ENCODE measurements at regions not wholly inside any gene's neighbourhood (a gene's known extent, or its start where the extent isn't known, plus 50 kb on each side); places are given as distances from the start of the nearest gene placed in this dataset.

- peaks cover 2% of the 10 kb centered on the region for H3K9me3 ChIP-seq (ENCODE audit: low read depth, low read length)
- no peak for TF ChIP-seq CTCF (IDR thresholded peaks at IDR 0.05; ENCODE audit: extremely low read depth, low read depth, low read length)
- H3K4me2 ChIP-seq (ENCODE audit: insufficient read depth, low read length): no peak overlapping the region
- H3K79me2 ChIP-seq (ENCODE audit: insufficient read depth, low read length): no peaks in the 10 kb centered on the region
- no peaks in the 10 kb centered on the region for H3K36me3 ChIP-seq (ENCODE audit: insufficient read depth, low read length)
- no peak overlapping the region for H3K4me3 ChIP-seq (ENCODE audit: insufficient read depth, low read length)
- no peaks in the 10 kb centered on the region for H3K27me3 ChIP-seq (ENCODE audit: insufficient read depth, low read length)
- no peak for DNase-seq (ENCODE audit: insufficient read length, low spot score, missing footprints)
- H4K20me1 ChIP-seq (ENCODE audit: insufficient read depth, low read length): no peaks in the 10 kb centered on the region
- no peak overlapping the region for H2AFZ ChIP-seq (ENCODE audit: low read length)
- H3K27ac ChIP-seq (ENCODE audit: low read depth, low read length): no peak overlapping the region
- H3K4me1 ChIP-seq (ENCODE audit: insufficient read depth, low read length): no peaks in the 10 kb centered on the region
Observed at GRCh38 chr7:109158246-109158645, 588.6 kb downstream of the DNAJB9 start.

- Histone ChIP-seq H3K36me3 (ENCODE audit: insufficient read depth, low read length) (no peaks in the 10 kb centered on the region), H3K4me1 (ENCODE audit: insufficient read depth, low read length) (no peaks in the 10 kb centered on the region), H3K27me3 (ENCODE audit: insufficient read depth, low read length) (no peaks in the 10 kb centered on the region), H4K20me1 (ENCODE audit: insufficient read depth, low read length) (no peaks in the 10 kb centered on the region), H3K4me2 (ENCODE audit: insufficient read depth, low read length) (no peak overlapping the region), H3K79me2 (ENCODE audit: insufficient read depth, low read length) (no peaks in the 10 kb centered on the region), H2AFZ (ENCODE audit: low read length) (no peak overlapping the region), H3K27ac (ENCODE audit: low read depth, low read length) (no peak overlapping the region), H3K4me3 (ENCODE audit: insufficient read depth, low read length) (no peak overlapping the region), H3K9me3 (ENCODE audit: low read depth, low read length) (no peaks in the 10 kb centered on the region)
- DNase-seq (ENCODE audit: insufficient read length, low spot score, missing footprints): no peak
- no peak for TF ChIP-seq CTCF (IDR thresholded peaks at IDR 0.05; ENCODE audit: extremely low read depth, low read depth, low read length)
Observed at GRCh38 chr7:109176661-109177060, 607.0 kb downstream of the DNAJB9 start.

- H4K20me1 ChIP-seq (ENCODE audit: insufficient read depth, low read length): no peaks in the 10 kb centered on the region
- TF ChIP-seq CTCF (IDR thresholded peaks at IDR 0.05; ENCODE audit: extremely low read depth, low read depth, low read length): no peak
- H3K4me1 ChIP-seq (ENCODE audit: insufficient read depth, low read length): no peaks in the 10 kb centered on the region
- no peak overlapping the region for H3K4me3 ChIP-seq (ENCODE audit: insufficient read depth, low read length)
- H3K9me3 ChIP-seq (ENCODE audit: low read depth, low read length): no peaks in the 10 kb centered on the region
- H3K27me3 ChIP-seq (ENCODE audit: insufficient read depth, low read length): no peaks in the 10 kb centered on the region
- H3K4me2 ChIP-seq (ENCODE audit: insufficient read depth, low read length): no peak overlapping the region
- DNase-seq (ENCODE audit: insufficient read length, low spot score, missing footprints): no peak
- no peaks in the 10 kb centered on the region for H3K36me3 ChIP-seq (ENCODE audit: insufficient read depth, low read length)
- H3K27ac ChIP-seq (ENCODE audit: low read depth, low read length): no peak overlapping the region
- H3K79me2 ChIP-seq (ENCODE audit: insufficient read depth, low read length): no peaks in the 10 kb centered on the region
- no peak overlapping the region for H2AFZ ChIP-seq (ENCODE audit: low read length)
Observed at GRCh38 chr7:109178342-109178741, 608.7 kb downstream of the DNAJB9 start.

- Histone ChIP-seq H4K20me1 (ENCODE audit: insufficient read depth, low read length) (no peaks in the 10 kb centered on the region), H3K4me3 (ENCODE audit: insufficient read depth, low read length) (no peak overlapping the region), H3K27me3 (ENCODE audit: insufficient read depth, low read length) (no peaks in the 10 kb centered on the region), H3K4me2 (ENCODE audit: insufficient read depth, low read length) (no peak overlapping the region), H3K79me2 (ENCODE audit: insufficient read depth, low read length) (no peaks in the 10 kb centered on the region), H3K4me1 (ENCODE audit: insufficient read depth, low read length) (no peaks in the 10 kb centered on the region), H3K27ac (ENCODE audit: low read depth, low read length) (no peak overlapping the region), H3K9me3 (ENCODE audit: low read depth, low read length) (no peaks in the 10 kb centered on the region), H2AFZ (ENCODE audit: low read length) (no peak overlapping the region), H3K36me3 (ENCODE audit: insufficient read depth, low read length) (no peaks in the 10 kb centered on the region)
- no peak for TF ChIP-seq CTCF (IDR thresholded peaks at IDR 0.05; ENCODE audit: extremely low read depth, low read depth, low read length)
- DNase-seq (ENCODE audit: insufficient read length, low spot score, missing footprints): no peak
Observed at GRCh38 chr7:109179601-109180000, 609.9 kb downstream of the DNAJB9 start.
